Activated CD4-positive, alpha-beta memory T cell treated with anti-CD3 and anti-CD28 coated beads for 36 hours (primary cell): ENCODE measurements at regions not wholly inside any gene's neighbourhood (a gene's known extent, or its start where the extent isn't known, plus 50 kb on each side); places are given as distances from the start of the nearest gene placed in this dataset.

Source experiments
- CTCF ChIA-PET: fragments of 350-600 bp; sonication (Branson Sonifier 250); formaldehyde crosslinking; loops from one replicate; lab custom pipeline; 2021; ENCODE audit warnings: antibody characterized with exemption, inconsistent platforms; lab: Charles Lee
- POLR2A ChIA-PET: fragments of 350-600 bp; sonication (Branson Sonifier 250); formaldehyde crosslinking; loops from one replicate; lab custom pipeline; 2021; ENCODE audit warnings: antibody characterized with exemption; lab: Charles Lee
- DNase-seq: peaks from one replicate; pipeline ENCODE4 v3.0.0-alpha.2; 2020
- H3K27ac Mint-ChIP-seq: one replicate; pipeline ENCODE4 v1.8.0; 2021; ENCODE audit warnings: mixed read lengths
- H3K27me3 Mint-ChIP-seq: one replicate; pipeline ENCODE4 v1.8.0; 2021; ENCODE audit warnings: mixed read lengths
- H3K36me3 Mint-ChIP-seq: one replicate; pipeline ENCODE4 v1.8.0; 2021; ENCODE audit warnings: mixed read lengths
- H3K4me1 Mint-ChIP-seq: one replicate; pipeline ENCODE4 v1.8.0; 2021; ENCODE audit warnings: low read depth, mixed read lengths
- H3K4me3 Mint-ChIP-seq: one replicate; pipeline ENCODE4 v1.8.0; 2021; ENCODE audit warnings: mild to moderate bottlenecking, mixed read lengths
- H3K9me3 Mint-ChIP-seq: one replicate; pipeline ENCODE4 v1.8.0; 2021; ENCODE audit warnings: mixed read lengths
- intact Hi-C: fragments of 100-400 bp; cut with micrococcal nuclease; formaldehyde crosslinking; loops from one replicate; pipeline ENCODE4 v1.15.1; 2023

DNA sequence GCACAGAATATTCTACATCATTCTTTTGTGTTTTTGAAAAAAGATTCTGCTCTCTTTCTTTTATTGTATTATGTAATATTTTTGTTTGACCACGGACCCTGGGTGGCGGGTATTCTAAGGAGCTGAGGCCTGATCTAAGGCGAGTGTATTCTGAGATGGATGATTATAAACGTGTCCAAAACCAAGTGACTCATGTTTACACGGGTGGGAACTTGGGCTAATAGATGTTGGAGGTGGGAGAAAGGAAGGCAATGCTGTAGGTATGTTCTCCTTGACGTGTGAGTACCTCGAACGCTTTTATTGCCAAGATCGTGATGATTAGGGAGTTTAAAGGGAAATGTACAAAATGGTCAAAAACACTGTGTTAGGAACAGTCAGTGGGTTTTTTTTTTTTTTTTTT is 188.9 kb upstream of the FAT1 start:
- no peaks in the 10 kb centered on the region for H3K36me3 Mint-ChIP-seq
- H3K4me3 Mint-ChIP-seq = no peak overlapping the region
- no peak for DNase-seq
- peaks cover 2% of the 10 kb centered on the region for H3K9me3 Mint-ChIP-seq
- intact Hi-C loops = no loop called here
- ChIA-PET POLR2A (interaction anchor here (0.7 kb wide), 1 partner anchor 1266 kb away, joined by 4 read pairs; no protein-coding TSS in a partner anchor), CTCF (no interaction called here)
- H3K4me1 Mint-ChIP-seq = no peaks in the 10 kb centered on the region
- no peaks in the 10 kb centered on the region for H3K27me3 Mint-ChIP-seq
- no peak overlapping the region for H3K27ac Mint-ChIP-seq

- H3K4me1 Mint-ChIP-seq = no peaks in the 10 kb centered on the region
- intact Hi-C loops = no loop called here
- no peak overlapping the region for H3K4me3 Mint-ChIP-seq
- ChIA-PET POLR2A (no interaction called here), CTCF (no interaction called here)
- DNase-seq = no peak
- H3K27me3 Mint-ChIP-seq = no peaks in the 10 kb centered on the region
- H3K27ac Mint-ChIP-seq = no peak overlapping the region
- no peaks in the 10 kb centered on the region for H3K36me3 Mint-ChIP-seq
- H3K9me3 Mint-ChIP-seq = no peaks in the 10 kb centered on the region
Observed at GRCh38 chr4:186915816-186916215, 192.2 kb upstream of the FAT1 start.

DNA sequence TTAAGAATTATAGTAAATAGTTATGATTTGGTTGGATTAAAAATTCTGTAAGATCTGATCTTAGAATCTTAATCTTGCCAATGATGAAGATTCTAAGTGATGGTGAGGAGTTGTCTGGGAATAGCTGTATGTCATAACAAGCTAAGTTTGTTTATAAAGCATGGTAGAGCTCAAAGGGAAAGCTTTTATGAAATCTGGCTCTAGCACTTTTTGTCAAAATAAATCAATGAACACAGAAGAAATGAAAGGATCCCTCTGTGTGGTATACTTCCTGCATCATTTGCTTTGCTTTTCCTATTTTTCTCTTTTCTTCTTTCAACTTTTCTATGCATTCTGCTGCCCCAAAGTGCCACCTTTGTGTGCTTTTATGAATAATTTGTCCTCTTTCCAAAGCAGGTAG is 193.5 kb upstream of the FAT1 start:
- intact Hi-C loops = no loop called here
- ChIA-PET CTCF (no interaction called here), POLR2A (no interaction called here)
- no peaks in the 10 kb centered on the region for H3K4me1 Mint-ChIP-seq
- H3K4me3 Mint-ChIP-seq = no peak overlapping the region
- H3K27me3 Mint-ChIP-seq = no peaks in the 10 kb centered on the region
- H3K9me3 Mint-ChIP-seq = no peaks in the 10 kb centered on the region
- no peak overlapping the region for H3K27ac Mint-ChIP-seq
- no peak for DNase-seq
- no peaks in the 10 kb centered on the region for H3K36me3 Mint-ChIP-seq

DNA sequence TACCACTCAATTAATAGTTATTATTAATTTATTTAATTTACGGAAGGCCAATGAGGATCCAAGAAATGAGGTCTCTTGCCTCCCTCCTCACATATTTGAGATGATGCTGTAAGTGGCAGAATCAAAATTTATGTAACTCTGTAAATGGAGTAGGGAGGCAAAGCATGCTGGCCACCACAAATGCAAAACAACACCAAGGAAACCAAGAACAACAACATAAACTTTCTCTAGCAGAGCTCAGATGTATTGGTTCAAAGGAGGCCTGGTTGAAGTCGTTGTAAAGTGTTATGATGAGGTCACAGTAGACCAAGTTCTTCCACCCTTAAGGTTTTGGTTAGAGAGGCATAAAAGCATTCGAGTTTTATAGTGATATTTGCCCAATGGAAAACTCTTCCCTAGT is 194.8 kb upstream of the FAT1 start:
- DNase-seq = no peak
- Mint-ChIP-seq H3K4me1 (no peaks in the 10 kb centered on the region), H3K4me3 (no peak overlapping the region), H3K36me3 (no peaks in the 10 kb centered on the region), H3K27ac (no peak overlapping the region), H3K9me3 (no peaks in the 10 kb centered on the region), H3K27me3 (no peaks in the 10 kb centered on the region)
- CTCF ChIA-PET = no interaction called here
- intact Hi-C loops = no loop called here
- POLR2A ChIA-PET = no interaction called here

- CTCF ChIA-PET = no interaction called here
- H3K9me3 Mint-ChIP-seq = no peaks in the 10 kb centered on the region
- no peaks in the 10 kb centered on the region for H3K36me3 Mint-ChIP-seq
Observed at GRCh38 chr4:186919340-186919739, 195.7 kb upstream of the FAT1 start.

DNA sequence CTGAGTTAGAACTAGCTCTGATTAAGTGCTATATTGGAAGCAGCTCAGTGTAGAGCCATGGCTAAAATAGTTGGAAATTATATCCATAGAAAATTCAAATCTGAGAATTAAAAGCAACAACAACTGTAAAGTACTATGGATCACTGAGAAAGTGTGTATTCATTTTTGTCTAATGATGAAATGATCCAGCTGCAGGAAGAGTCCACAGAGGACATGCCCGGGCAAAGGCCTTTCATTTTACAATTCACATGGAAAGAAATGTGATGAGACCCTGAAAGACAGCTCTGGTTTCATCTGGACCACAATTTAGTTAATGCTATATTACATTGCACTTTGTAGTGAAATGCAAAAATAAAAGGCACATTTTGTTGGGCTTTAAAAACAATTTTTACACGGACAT is 196.8 kb upstream of the FAT1 start:
- H3K4me1 Mint-ChIP-seq = no peaks in the 10 kb centered on the region
- ChIA-PET POLR2A (no interaction called here), CTCF (no interaction called here)
- no peaks in the 10 kb centered on the region for H3K27me3 Mint-ChIP-seq
- no peak overlapping the region for H3K27ac Mint-ChIP-seq
- H3K9me3 Mint-ChIP-seq = no peaks in the 10 kb centered on the region
- intact Hi-C loops = no loop called here
- no peaks in the 10 kb centered on the region for H3K36me3 Mint-ChIP-seq
- no peak overlapping the region for H3K4me3 Mint-ChIP-seq
- DNase-seq = no peak

More at GRCh38 chr4:186919340-186919739, 195.7 kb upstream of the FAT1 start:
- POLR2A ChIA-PET = no interaction called here
- no peak overlapping the region for H3K4me3 Mint-ChIP-seq
- intact Hi-C loops = no loop called here
- DNase-seq = no peak
- H3K27me3 Mint-ChIP-seq = no peaks in the 10 kb centered on the region
- no peak overlapping the region for H3K27ac Mint-ChIP-seq
- H3K4me1 Mint-ChIP-seq = no peaks in the 10 kb centered on the region

GRCh38 chr4:186920992-186921391 is 197.3 kb upstream of the FAT1 start:
- intact Hi-C loops = no loop called here
- no peaks in the 10 kb centered on the region for H3K9me3 Mint-ChIP-seq
- H3K4me1 Mint-ChIP-seq = no peaks in the 10 kb centered on the region
- H3K36me3 Mint-ChIP-seq = no peaks in the 10 kb centered on the region
- H3K4me3 Mint-ChIP-seq = no peak overlapping the region
- ChIA-PET POLR2A (no interaction called here), CTCF (no interaction called here)
- no peak for DNase-seq
- H3K27ac Mint-ChIP-seq = no peak overlapping the region
- no peaks in the 10 kb centered on the region for H3K27me3 Mint-ChIP-seq

- Mint-ChIP-seq H3K27ac (no peak overlapping the region), H3K36me3 (no peaks in the 10 kb centered on the region), H3K27me3 (no peaks in the 10 kb centered on the region), H3K9me3 (no peaks in the 10 kb centered on the region), H3K4me3 (no peak overlapping the region), H3K4me1 (no peaks in the 10 kb centered on the region)
- CTCF ChIA-PET = interaction anchor here (0.5 kb wide), 1 partner anchor 11 kb away, joined by 3 read pairs; no protein-coding TSS in a partner anchor
- no peak for DNase-seq
- POLR2A ChIA-PET = no interaction called here
- intact Hi-C loops = no loop called here
Observed at GRCh38 chr4:186924723-186925122, 201.1 kb upstream of the FAT1 start.

DNA sequence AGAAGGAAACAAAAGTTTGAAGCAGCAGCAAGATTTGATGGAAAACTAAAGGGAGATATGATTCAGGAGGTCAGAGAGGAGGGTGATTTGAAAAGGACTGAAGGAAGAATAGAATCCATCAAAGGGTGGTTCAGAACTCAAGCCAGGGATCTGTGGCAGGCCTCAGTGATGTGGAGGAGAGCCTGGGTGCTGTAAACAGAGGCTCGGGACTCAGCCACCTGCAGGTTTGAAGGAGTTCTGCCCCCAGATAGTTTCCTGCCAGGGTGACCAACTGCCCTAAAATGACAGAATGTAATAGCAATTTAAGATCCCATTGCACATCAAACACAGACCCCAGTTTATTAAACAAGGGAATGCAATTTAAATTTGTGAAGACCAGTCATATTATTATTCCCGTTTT is 204.0 kb upstream of the FAT1 start:
- H3K27me3 Mint-ChIP-seq = no peaks in the 10 kb centered on the region
- CTCF ChIA-PET = no interaction called here

DNA sequence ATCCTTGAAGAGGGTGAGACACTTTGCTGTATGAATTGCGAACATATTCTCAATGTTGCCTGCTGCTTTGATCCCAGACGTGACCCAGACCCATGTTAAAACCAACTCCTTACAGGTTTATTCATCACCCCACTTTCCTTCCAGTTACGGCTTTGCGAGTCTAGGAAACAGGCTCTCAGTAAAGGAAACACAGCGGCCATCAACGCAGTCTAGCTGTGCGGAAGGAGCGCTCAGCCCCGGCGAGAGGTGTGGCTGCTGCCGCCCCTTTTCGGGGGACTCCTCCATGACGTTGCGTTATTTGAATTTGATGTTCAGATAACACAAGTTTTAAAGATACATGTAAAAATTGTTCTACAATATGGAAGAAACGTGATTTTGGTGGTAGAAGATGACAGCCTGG is 206.4 kb upstream of the FAT1 start:
- ChIA-PET CTCF (no interaction called here), POLR2A (no interaction called here)
- no peaks in the 10 kb centered on the region for H3K27me3 Mint-ChIP-seq
- no peaks in the 10 kb centered on the region for H3K36me3 Mint-ChIP-seq
- intact Hi-C loops = no loop called here
- no peaks in the 10 kb centered on the region for H3K4me1 Mint-ChIP-seq
- no peak overlapping the region for H3K4me3 Mint-ChIP-seq
- H3K27ac Mint-ChIP-seq = no peak overlapping the region
- peaks cover 8% of the 10 kb centered on the region for H3K9me3 Mint-ChIP-seq
- DNase-seq = no peak

More for the DNA sequence above, 204.0 kb upstream of the FAT1 start:
- Mint-ChIP-seq H3K27ac (no peak overlapping the region), H3K36me3 (no peaks in the 10 kb centered on the region), H3K9me3 (peaks cover 5% of the 10 kb centered on the region), H3K4me1 (no peaks in the 10 kb centered on the region), H3K4me3 (no peak overlapping the region)
- DNase-seq = no peak
- POLR2A ChIA-PET = no interaction called here
- intact Hi-C loops = no loop called here

DNA sequence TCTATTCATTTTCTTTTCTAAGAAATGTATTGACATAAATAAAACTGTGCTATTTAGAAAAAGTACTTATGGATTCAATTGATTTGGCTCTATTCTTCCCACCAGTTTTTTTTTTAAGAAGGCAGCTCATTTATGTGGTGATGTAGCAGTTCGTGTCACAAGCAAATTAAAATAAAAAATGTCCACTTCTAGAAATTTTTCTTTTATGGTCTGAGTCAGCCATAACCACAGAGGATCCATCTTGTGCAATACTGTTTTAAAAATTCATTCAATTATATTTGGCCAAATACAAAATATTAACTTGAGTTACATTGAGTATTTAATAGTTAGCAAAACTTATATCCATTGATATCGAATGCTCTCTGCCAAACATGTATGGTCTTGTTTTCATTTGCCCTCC is 207.9 kb upstream of the FAT1 start:
- Mint-ChIP-seq H3K27ac (no peak overlapping the region), H3K9me3 (peaks cover 8% of the 10 kb centered on the region), H3K4me1 (no peaks in the 10 kb centered on the region), H3K4me3 (no peak overlapping the region), H3K36me3 (no peaks in the 10 kb centered on the region), H3K27me3 (no peaks in the 10 kb centered on the region)
- intact Hi-C loops = no loop called here
- ChIA-PET CTCF (no interaction called here), POLR2A (no interaction called here)
- no peak for DNase-seq

GRCh38 chr4:186932196-186932595 is 208.5 kb upstream of the FAT1 start:
- H3K27me3 Mint-ChIP-seq = no peaks in the 10 kb centered on the region
- ChIA-PET CTCF (no interaction called here), POLR2A (no interaction called here)
- H3K27ac Mint-ChIP-seq = no peak overlapping the region
- DNase-seq = no peak
- intact Hi-C loops = no loop called here
- H3K9me3 Mint-ChIP-seq = peaks cover 8% of the 10 kb centered on the region
- no peaks in the 10 kb centered on the region for H3K36me3 Mint-ChIP-seq
- no peak overlapping the region for H3K4me3 Mint-ChIP-seq
- no peaks in the 10 kb centered on the region for H3K4me1 Mint-ChIP-seq

- ChIA-PET CTCF (no interaction called here), POLR2A (no interaction called here)
- Mint-ChIP-seq H3K4me1 (no peaks in the 10 kb centered on the region), H3K27me3 (no peaks in the 10 kb centered on the region), H3K27ac (no peak overlapping the region), H3K9me3 (peaks cover 8% of the 10 kb centered on the region), H3K4me3 (no peak overlapping the region), H3K36me3 (no peaks in the 10 kb centered on the region)
- no peak for DNase-seq
- intact Hi-C loops = no loop called here
Observed at GRCh38 chr4:186932631-186933187, 209.1 kb upstream of the FAT1 start.
